ENCODE measurements at regions not wholly inside any gene's neighbourhood (a gene's known extent, or its start where the extent isn't known, plus 50 kb on each side); places are given as distances from the start of the nearest gene placed in this dataset.

GRCh38 chr13:64801768-64802167 is 2428.4 kb downstream of the PCDH9 start:
- H3K4me1 ChIP-seq (ENCODE audit: control insufficient read depth in 1 of 2, insufficient read depth in 2 of 2, low read length in 2 of 2): no peaks in the 10 kb centered on the region
- no peaks in the 10 kb centered on the region for H3K27me3 ChIP-seq (ENCODE audit: low read depth, low read length)
- no peaks in the 10 kb centered on the region for H3K9me3 ChIP-seq (ENCODE audit: control insufficient read depth in 1 of 2, low read length in 2 of 2)
- no peaks in the 10 kb centered on the region for H3K36me3 ChIP-seq (ENCODE audit: control insufficient read depth in 1 of 2, insufficient read depth in 2 of 2, low read length in 2 of 2)
- H3K4me3 ChIP-seq (ENCODE audit: low read depth in 1 of 2, low read length in 2 of 2): no peak overlapping the region
- no peak overlapping the region for H3K27ac ChIP-seq (ENCODE audit: low read length)

GRCh38 chr13:64798422-64798821 is 2431.7 kb downstream of the PCDH9 start:
- Histone ChIP-seq H3K36me3 (ENCODE audit: control insufficient read depth in 1 of 2, insufficient read depth in 2 of 2, low read length in 2 of 2) (no peaks in the 10 kb centered on the region), H3K9me3 (ENCODE audit: control insufficient read depth in 1 of 2, low read length in 2 of 2) (no peaks in the 10 kb centered on the region), H3K27me3 (ENCODE audit: low read depth, low read length) (no peaks in the 10 kb centered on the region), H3K4me1 (ENCODE audit: control insufficient read depth in 1 of 2, insufficient read depth in 2 of 2, low read length in 2 of 2) (no peaks in the 10 kb centered on the region), H3K4me3 (ENCODE audit: low read depth in 1 of 2, low read length in 2 of 2) (no peak overlapping the region), H3K27ac (ENCODE audit: low read length) (no peak overlapping the region)

GRCh38 chr13:64793592-64793991 is 2436.5 kb downstream of the PCDH9 start:
- Histone ChIP-seq H3K36me3 (ENCODE audit: control insufficient read depth in 1 of 2, insufficient read depth in 2 of 2, low read length in 2 of 2) (no peaks in the 10 kb centered on the region), H3K27me3 (ENCODE audit: low read depth, low read length) (no peaks in the 10 kb centered on the region), H3K4me3 (ENCODE audit: low read depth in 1 of 2, low read length in 2 of 2) (no peak overlapping the region), H3K4me1 (ENCODE audit: control insufficient read depth in 1 of 2, insufficient read depth in 2 of 2, low read length in 2 of 2) (no peaks in the 10 kb centered on the region), H3K9me3 (ENCODE audit: control insufficient read depth in 1 of 2, low read length in 2 of 2) (no peaks in the 10 kb centered on the region), H3K27ac (ENCODE audit: low read length) (no peak overlapping the region)

- no peaks in the 10 kb centered on the region for H3K9me3 ChIP-seq (ENCODE audit: control insufficient read depth in 1 of 2, low read length in 2 of 2)
- no peak overlapping the region for H3K4me3 ChIP-seq (ENCODE audit: low read depth in 1 of 2, low read length in 2 of 2)
- H3K36me3 ChIP-seq (ENCODE audit: control insufficient read depth in 1 of 2, insufficient read depth in 2 of 2, low read length in 2 of 2): no peaks in the 10 kb centered on the region
- H3K27ac ChIP-seq (ENCODE audit: low read length): no peak overlapping the region
- no peaks in the 10 kb centered on the region for H3K27me3 ChIP-seq (ENCODE audit: low read depth, low read length)
- no peaks in the 10 kb centered on the region for H3K4me1 ChIP-seq (ENCODE audit: control insufficient read depth in 1 of 2, insufficient read depth in 2 of 2, low read length in 2 of 2)
Measured at GRCh38 chr13:64793131-64793530, 2437.0 kb downstream of the PCDH9 start.

- Histone ChIP-seq H3K27ac (ENCODE audit: low read length) (no peak overlapping the region), H3K36me3 (ENCODE audit: control insufficient read depth in 1 of 2, insufficient read depth in 2 of 2, low read length in 2 of 2) (no peaks in the 10 kb centered on the region), H3K4me3 (ENCODE audit: low read depth in 1 of 2, low read length in 2 of 2) (no peak overlapping the region), H3K4me1 (ENCODE audit: control insufficient read depth in 1 of 2, insufficient read depth in 2 of 2, low read length in 2 of 2) (no peaks in the 10 kb centered on the region), H3K9me3 (ENCODE audit: control insufficient read depth in 1 of 2, low read length in 2 of 2) (no peaks in the 10 kb centered on the region), H3K27me3 (ENCODE audit: low read depth, low read length) (no peaks in the 10 kb centered on the region)
Measured at GRCh38 chr13:64791373-64791772, 2438.8 kb downstream of the PCDH9 start.

GRCh38 chr13:64782466-64782865 is 2447.7 kb downstream of the PCDH9 start:
- H3K27me3 ChIP-seq (ENCODE audit: low read depth, low read length): no peaks in the 10 kb centered on the region

GRCh38 chr13:64778002-64778401 is 2452.1 kb downstream of the PCDH9 start:
- Histone ChIP-seq H3K27me3 (ENCODE audit: low read depth, low read length) (no peaks in the 10 kb centered on the region), H3K4me1 (ENCODE audit: control insufficient read depth in 1 of 2, insufficient read depth in 2 of 2, low read length in 2 of 2) (no peaks in the 10 kb centered on the region), H3K4me3 (ENCODE audit: low read depth in 1 of 2, low read length in 2 of 2) (no peak overlapping the region), H3K27ac (ENCODE audit: low read length) (no peak overlapping the region), H3K9me3 (ENCODE audit: control insufficient read depth in 1 of 2, low read length in 2 of 2) (no peaks in the 10 kb centered on the region), H3K36me3 (ENCODE audit: control insufficient read depth in 1 of 2, insufficient read depth in 2 of 2, low read length in 2 of 2) (no peaks in the 10 kb centered on the region)

More at GRCh38 chr13:64782466-64782865, 2447.7 kb downstream of the PCDH9 start:
- no peak overlapping the region for H3K27ac ChIP-seq (ENCODE audit: low read length)
- no peaks in the 10 kb centered on the region for H3K4me1 ChIP-seq (ENCODE audit: control insufficient read depth in 1 of 2, insufficient read depth in 2 of 2, low read length in 2 of 2)
- H3K36me3 ChIP-seq (ENCODE audit: control insufficient read depth in 1 of 2, insufficient read depth in 2 of 2, low read length in 2 of 2): no peaks in the 10 kb centered on the region
- no peak overlapping the region for H3K4me3 ChIP-seq (ENCODE audit: low read depth in 1 of 2, low read length in 2 of 2)
- no peaks in the 10 kb centered on the region for H3K9me3 ChIP-seq (ENCODE audit: control insufficient read depth in 1 of 2, low read length in 2 of 2)

GRCh38 chr13:64774915-64775314 is 2455.2 kb downstream of the PCDH9 start:
- Histone ChIP-seq H3K27ac (ENCODE audit: low read length) (no peak overlapping the region), H3K36me3 (ENCODE audit: control insufficient read depth in 1 of 2, insufficient read depth in 2 of 2, low read length in 2 of 2) (no peaks in the 10 kb centered on the region), H3K27me3 (ENCODE audit: low read depth, low read length) (no peaks in the 10 kb centered on the region), H3K9me3 (ENCODE audit: control insufficient read depth in 1 of 2, low read length in 2 of 2) (no peaks in the 10 kb centered on the region), H3K4me3 (ENCODE audit: low read depth in 1 of 2, low read length in 2 of 2) (no peak overlapping the region), H3K4me1 (ENCODE audit: control insufficient read depth in 1 of 2, insufficient read depth in 2 of 2, low read length in 2 of 2) (no peaks in the 10 kb centered on the region)

- Histone ChIP-seq H3K27ac (ENCODE audit: low read length) (no peak overlapping the region), H3K4me3 (ENCODE audit: low read depth in 1 of 2, low read length in 2 of 2) (no peak overlapping the region), H3K4me1 (ENCODE audit: control insufficient read depth in 1 of 2, insufficient read depth in 2 of 2, low read length in 2 of 2) (no peaks in the 10 kb centered on the region), H3K9me3 (ENCODE audit: control insufficient read depth in 1 of 2, low read length in 2 of 2) (no peaks in the 10 kb centered on the region), H3K27me3 (ENCODE audit: low read depth, low read length) (no peaks in the 10 kb centered on the region), H3K36me3 (ENCODE audit: control insufficient read depth in 1 of 2, insufficient read depth in 2 of 2, low read length in 2 of 2) (no peaks in the 10 kb centered on the region)
Measured at GRCh38 chr13:64770743-64771142, 2459.4 kb downstream of the PCDH9 start.

GRCh38 chr13:64767054-64767453 is 2463.1 kb downstream of the PCDH9 start:
- H3K36me3 ChIP-seq (ENCODE audit: control insufficient read depth in 1 of 2, insufficient read depth in 2 of 2, low read length in 2 of 2): no peaks in the 10 kb centered on the region
- H3K27ac ChIP-seq (ENCODE audit: low read length): no peak overlapping the region
- H3K9me3 ChIP-seq (ENCODE audit: control insufficient read depth in 1 of 2, low read length in 2 of 2): no peaks in the 10 kb centered on the region
- H3K4me1 ChIP-seq (ENCODE audit: control insufficient read depth in 1 of 2, insufficient read depth in 2 of 2, low read length in 2 of 2): no peaks in the 10 kb centered on the region
- no peaks in the 10 kb centered on the region for H3K27me3 ChIP-seq (ENCODE audit: low read depth, low read length)
- H3K4me3 ChIP-seq (ENCODE audit: low read depth in 1 of 2, low read length in 2 of 2): no peak overlapping the region

- no peaks in the 10 kb centered on the region for H3K27me3 ChIP-seq (ENCODE audit: low read depth, low read length)
- H3K9me3 ChIP-seq (ENCODE audit: control insufficient read depth in 1 of 2, low read length in 2 of 2): no peaks in the 10 kb centered on the region
- H3K36me3 ChIP-seq (ENCODE audit: control insufficient read depth in 1 of 2, insufficient read depth in 2 of 2, low read length in 2 of 2): no peaks in the 10 kb centered on the region
- no peaks in the 10 kb centered on the region for H3K4me1 ChIP-seq (ENCODE audit: control insufficient read depth in 1 of 2, insufficient read depth in 2 of 2, low read length in 2 of 2)
- H3K27ac ChIP-seq (ENCODE audit: low read length): no peak overlapping the region
- no peak overlapping the region for H3K4me3 ChIP-seq (ENCODE audit: low read depth in 1 of 2, low read length in 2 of 2)
Measured at GRCh38 chr13:64765636-64766035, 2464.5 kb downstream of the PCDH9 start.

- Histone ChIP-seq H3K27ac (ENCODE audit: low read length) (no peak overlapping the region), H3K4me3 (ENCODE audit: low read depth in 1 of 2, low read length in 2 of 2) (no peak overlapping the region), H3K9me3 (ENCODE audit: control insufficient read depth in 1 of 2, low read length in 2 of 2) (no peaks in the 10 kb centered on the region), H3K27me3 (ENCODE audit: low read depth, low read length) (no peaks in the 10 kb centered on the region), H3K4me1 (ENCODE audit: control insufficient read depth in 1 of 2, insufficient read depth in 2 of 2, low read length in 2 of 2) (no peaks in the 10 kb centered on the region), H3K36me3 (ENCODE audit: control insufficient read depth in 1 of 2, insufficient read depth in 2 of 2, low read length in 2 of 2) (no peaks in the 10 kb centered on the region)
Measured at GRCh38 chr13:64758521-64759244, 2471.5 kb downstream of the PCDH9 start.

Data from muscle layer of duodenum (tissue), 2 donors.